ENCODE measurements at regions not wholly inside any gene's neighbourhood (a gene's known extent, or its start where the extent isn't known, plus 50 kb on each side); places are given as distances from the start of the nearest gene placed in this dataset.

GRCh38 chr2:234828382-234829073 is 123.3 kb upstream of the SH3BP4 start:
- ChIA-PET POLR2A (no interaction called here), CTCF (no interaction called here)
- no peaks in the 10 kb centered on the region for H3K9me3 Mint-ChIP-seq
- TF ChIP-seq, protein P1, sequence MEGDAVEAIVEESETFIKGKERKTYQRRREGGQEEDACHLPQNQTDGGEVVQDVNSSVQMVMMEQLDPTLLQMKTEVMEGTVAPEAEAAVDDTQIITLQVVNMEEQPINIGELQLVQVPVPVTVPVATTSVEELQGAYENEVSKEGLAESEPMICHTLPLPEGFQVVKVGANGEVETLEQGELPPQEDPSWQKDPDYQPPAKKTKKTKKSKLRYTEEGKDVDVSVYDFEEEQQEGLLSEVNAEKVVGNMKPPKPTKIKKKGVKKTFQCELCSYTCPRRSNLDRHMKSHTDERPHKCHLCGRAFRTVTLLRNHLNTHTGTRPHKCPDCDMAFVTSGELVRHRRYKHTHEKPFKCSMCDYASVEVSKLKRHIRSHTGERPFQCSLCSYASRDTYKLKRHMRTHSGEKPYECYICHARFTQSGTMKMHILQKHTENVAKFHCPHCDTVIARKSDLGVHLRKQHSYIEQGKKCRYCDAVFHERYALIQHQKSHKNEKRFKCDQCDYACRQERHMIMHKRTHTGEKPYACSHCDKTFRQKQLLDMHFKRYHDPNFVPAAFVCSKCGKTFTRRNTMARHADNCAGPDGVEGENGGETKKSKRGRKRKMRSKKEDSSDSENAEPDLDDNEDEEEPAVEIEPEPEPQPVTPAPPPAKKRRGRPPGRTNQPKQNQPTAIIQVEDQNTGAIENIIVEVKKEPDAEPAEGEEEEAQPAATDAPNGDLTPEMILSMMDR (IDR thresholded peaks at IDR 0.05): no peak
- TF ChIP-seq HMGA2 (CRISPR knock-in tag; IDR thresholded peaks at IDR 0.05): no peak
- TF ChIP-seq NR3C1 (CRISPR knock-in tag; conservative IDR thresholded peaks at IDR 0.05; ENCODE audit: low read depth): no peak
- no peak for TF ChIP-seq ETV6 (CRISPR knock-in tag; IDR thresholded peaks at IDR 0.05)
- no peak for TF ChIP-seq ZBTB21 (CRISPR knock-in tag; IDR thresholded peaks at IDR 0.05; ENCODE audit: borderline replicate concordance)
- no peak for TF ChIP-seq ZNF232 (CRISPR knock-in tag; IDR thresholded peaks at IDR 0.05)
- no peak for TF ChIP-seq SMAD3 (CRISPR knock-in tag; IDR thresholded peaks at IDR 0.05; ENCODE audit: borderline replicate concordance)
- TF ChIP-seq ESRRA (CRISPR knock-in tag; IDR thresholded peaks at IDR 0.05; ENCODE audit: borderline replicate concordance): no peak
- TF ChIP-seq, protein P2, sequence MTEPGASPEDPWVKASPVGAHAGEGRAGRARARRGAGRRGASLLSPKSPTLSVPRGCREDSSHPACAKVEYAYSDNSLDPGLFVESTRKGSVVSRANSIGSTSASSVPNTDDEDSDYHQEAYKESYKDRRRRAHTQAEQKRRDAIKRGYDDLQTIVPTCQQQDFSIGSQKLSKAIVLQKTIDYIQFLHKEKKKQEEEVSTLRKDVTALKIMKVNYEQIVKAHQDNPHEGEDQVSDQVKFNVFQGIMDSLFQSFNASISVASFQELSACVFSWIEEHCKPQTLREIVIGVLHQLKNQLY (CRISPR knock-in tag; IDR thresholded peaks at IDR 0.05): no peak
- TF ChIP-seq, protein P3, sequence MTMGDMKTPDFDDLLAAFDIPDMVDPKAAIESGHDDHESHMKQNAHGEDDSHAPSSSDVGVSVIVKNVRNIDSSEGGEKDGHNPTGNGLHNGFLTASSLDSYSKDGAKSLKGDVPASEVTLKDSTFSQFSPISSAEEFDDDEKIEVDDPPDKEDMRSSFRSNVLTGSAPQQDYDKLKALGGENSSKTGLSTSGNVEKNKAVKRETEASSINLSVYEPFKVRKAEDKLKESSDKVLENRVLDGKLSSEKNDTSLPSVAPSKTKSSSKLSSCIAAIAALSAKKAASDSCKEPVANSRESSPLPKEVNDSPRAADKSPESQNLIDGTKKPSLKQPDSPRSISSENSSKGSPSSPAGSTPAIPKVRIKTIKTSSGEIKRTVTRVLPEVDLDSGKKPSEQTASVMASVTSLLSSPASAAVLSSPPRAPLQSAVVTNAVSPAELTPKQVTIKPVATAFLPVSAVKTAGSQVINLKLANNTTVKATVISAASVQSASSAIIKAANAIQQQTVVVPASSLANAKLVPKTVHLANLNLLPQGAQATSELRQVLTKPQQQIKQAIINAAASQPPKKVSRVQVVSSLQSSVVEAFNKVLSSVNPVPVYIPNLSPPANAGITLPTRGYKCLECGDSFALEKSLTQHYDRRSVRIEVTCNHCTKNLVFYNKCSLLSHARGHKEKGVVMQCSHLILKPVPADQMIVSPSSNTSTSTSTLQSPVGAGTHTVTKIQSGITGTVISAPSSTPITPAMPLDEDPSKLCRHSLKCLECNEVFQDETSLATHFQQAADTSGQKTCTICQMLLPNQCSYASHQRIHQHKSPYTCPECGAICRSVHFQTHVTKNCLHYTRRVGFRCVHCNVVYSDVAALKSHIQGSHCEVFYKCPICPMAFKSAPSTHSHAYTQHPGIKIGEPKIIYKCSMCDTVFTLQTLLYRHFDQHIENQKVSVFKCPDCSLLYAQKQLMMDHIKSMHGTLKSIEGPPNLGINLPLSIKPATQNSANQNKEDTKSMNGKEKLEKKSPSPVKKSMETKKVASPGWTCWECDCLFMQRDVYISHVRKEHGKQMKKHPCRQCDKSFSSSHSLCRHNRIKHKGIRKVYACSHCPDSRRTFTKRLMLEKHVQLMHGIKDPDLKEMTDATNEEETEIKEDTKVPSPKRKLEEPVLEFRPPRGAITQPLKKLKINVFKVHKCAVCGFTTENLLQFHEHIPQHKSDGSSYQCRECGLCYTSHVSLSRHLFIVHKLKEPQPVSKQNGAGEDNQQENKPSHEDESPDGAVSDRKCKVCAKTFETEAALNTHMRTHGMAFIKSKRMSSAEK (CRISPR knock-in tag; IDR thresholded peaks at IDR 0.05; ENCODE audit: borderline replicate concordance): no peak
- no peak for TF ChIP-seq ZNF138 (CRISPR knock-in tag; conservative IDR thresholded peaks at IDR 0.05)
- TF ChIP-seq JAZF1 (CRISPR knock-in tag; IDR thresholded peaks at IDR 0.05): no peak
- no peak for TF ChIP-seq TEAD1 (CRISPR knock-in tag; IDR thresholded peaks at IDR 0.05)
- H3K4me1 Mint-ChIP-seq: peaks cover 20% of the 10 kb centered on the region
- ATAC-seq: no peak
- H3K4me3 Mint-ChIP-seq: no peak overlapping the region
- no peak overlapping the region; the same call in 1 of the 2 replicates for H3K27ac Mint-ChIP-seq
- H3K36me3 Mint-ChIP-seq: no peaks in the 10 kb centered on the region
- DNase-seq (ENCODE audit: low spot score): no peak
- H3K27me3 Mint-ChIP-seq (ENCODE audit: low read depth): no peaks in the 10 kb centered on the region

GRCh38 chr2:234827096-234827860 is 124.5 kb upstream of the SH3BP4 start:
- DNase-seq (ENCODE audit: low spot score) (no peak), ATAC-seq (no peak)
- TF ChIP-seq ZNF263 (CRISPR knock-in tag; IDR thresholded peaks at IDR 0.05; ENCODE audit: low read depth): no peak
- TF ChIP-seq NFYB (CRISPR knock-in tag; conservative IDR thresholded peaks at IDR 0.05; ENCODE audit: low read depth): no peak
- Mint-ChIP-seq H3K4me1 (peaks cover 20% of the 10 kb centered on the region), H3K4me3 (no peak overlapping the region), H3K27me3 (ENCODE audit: low read depth) (no peaks in the 10 kb centered on the region), H3K27ac (no peak overlapping the region), H3K9me3 (no peaks in the 10 kb centered on the region), H3K36me3 (no peaks in the 10 kb centered on the region)
- ChIA-PET POLR2A (no interaction called here), CTCF (no interaction called here)

- Mint-ChIP-seq H3K27me3 (ENCODE audit: low read depth) (no peaks in the 10 kb centered on the region), H3K4me1 (peaks cover 20% of the 10 kb centered on the region), H3K9me3 (no peaks in the 10 kb centered on the region), H3K27ac (no peak overlapping the region), H3K4me3 (no peak overlapping the region), H3K36me3 (no peaks in the 10 kb centered on the region)
- no peak for DNase-seq (ENCODE audit: low spot score)
- POLR2A ChIA-PET: no interaction called here
- no peak for ATAC-seq
- CTCF ChIA-PET: no interaction called here
- TF ChIP-seq, protein P4, sequence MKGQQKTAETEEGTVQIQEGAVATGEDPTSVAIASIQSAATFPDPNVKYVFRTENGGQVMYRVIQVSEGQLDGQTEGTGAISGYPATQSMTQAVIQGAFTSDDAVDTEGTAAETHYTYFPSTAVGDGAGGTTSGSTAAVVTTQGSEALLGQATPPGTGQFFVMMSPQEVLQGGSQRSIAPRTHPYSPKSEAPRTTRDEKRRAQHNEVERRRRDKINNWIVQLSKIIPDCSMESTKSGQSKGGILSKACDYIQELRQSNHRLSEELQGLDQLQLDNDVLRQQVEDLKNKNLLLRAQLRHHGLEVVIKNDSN (CRISPR knock-in tag; IDR thresholded peaks at IDR 0.05): no peak
- no peak for TF ChIP-seq GTF2I (CRISPR knock-in tag; conservative IDR thresholded peaks at IDR 0.05)
- no peak for TF ChIP-seq E2F1 (CRISPR knock-in tag; IDR thresholded peaks at IDR 0.05)
- TF ChIP-seq ERG (CRISPR knock-in tag; IDR thresholded peaks at IDR 0.05): no peak
- TF ChIP-seq, protein P5, sequence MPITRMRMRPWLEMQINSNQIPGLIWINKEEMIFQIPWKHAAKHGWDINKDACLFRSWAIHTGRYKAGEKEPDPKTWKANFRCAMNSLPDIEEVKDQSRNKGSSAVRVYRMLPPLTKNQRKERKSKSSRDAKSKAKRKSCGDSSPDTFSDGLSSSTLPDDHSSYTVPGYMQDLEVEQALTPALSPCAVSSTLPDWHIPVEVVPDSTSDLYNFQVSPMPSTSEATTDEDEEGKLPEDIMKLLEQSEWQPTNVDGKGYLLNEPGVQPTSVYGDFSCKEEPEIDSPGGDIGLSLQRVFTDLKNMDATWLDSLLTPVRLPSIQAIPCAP (CRISPR knock-in tag; IDR thresholded peaks at IDR 0.05): no peak
Observed at GRCh38 chr2:234826681-234827080, 125.1 kb upstream of the SH3BP4 start.

All from WTC11 (cell line).